D721Med (cell line): ENCODE measurements at regions not wholly inside any gene's neighbourhood (a gene's known extent, or its start where the extent isn't known, plus 50 kb on each side); places are given as distances from the start of the nearest gene placed in this dataset.
A peak's percentile ranks its signal among the peaks of the same experiment; 100 is the strongest.

ENCODE experiments used
- DNase-seq: peaks from one replicate; pipeline ENCODE4 v3.0.0; 2011; ENCODE audit warnings: low spot score; ENCODE audit not compliant: insufficient read length
- FAIRE-seq: peaks from 2 replicates; lab custom pipeline; 2011; peaks lifted over from hg19 to GRCh38; lab: Jason Lieb, UNC
- CTCF ChIP-seq: IDR thresholded peaks from 2 replicates; pipeline ENCODE4 v1.5.1; 2012; ENCODE audit warnings: mild to moderate bottlenecking, control low read depth; ENCODE audit not compliant: insufficient read depth; ENCODE audit errors: missing control alignments

DNA sequence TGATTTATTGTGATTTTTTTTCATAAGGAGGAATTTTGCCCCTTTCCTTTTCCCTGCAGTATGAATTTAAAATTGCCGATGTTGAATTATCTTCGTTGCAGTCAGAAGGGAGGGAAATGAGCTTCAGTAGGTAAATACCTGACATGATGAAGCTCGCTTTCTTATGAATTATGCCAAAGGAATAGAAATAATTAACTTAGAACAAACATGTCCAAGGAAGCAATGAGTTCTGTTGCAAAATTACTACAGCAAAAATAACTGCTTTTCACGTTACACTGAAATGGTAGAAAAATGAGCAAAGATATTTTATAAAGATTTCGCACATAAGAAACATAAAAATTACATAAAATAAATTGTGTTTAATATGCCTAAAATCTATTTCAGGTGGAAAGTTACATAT, 91.1 kb upstream of the ZNF804A start:
- TF ChIP-seq CTCF, result no peak
- no peak for DNase-seq
- FAIRE-seq, result peak; percentile 6

DNA sequence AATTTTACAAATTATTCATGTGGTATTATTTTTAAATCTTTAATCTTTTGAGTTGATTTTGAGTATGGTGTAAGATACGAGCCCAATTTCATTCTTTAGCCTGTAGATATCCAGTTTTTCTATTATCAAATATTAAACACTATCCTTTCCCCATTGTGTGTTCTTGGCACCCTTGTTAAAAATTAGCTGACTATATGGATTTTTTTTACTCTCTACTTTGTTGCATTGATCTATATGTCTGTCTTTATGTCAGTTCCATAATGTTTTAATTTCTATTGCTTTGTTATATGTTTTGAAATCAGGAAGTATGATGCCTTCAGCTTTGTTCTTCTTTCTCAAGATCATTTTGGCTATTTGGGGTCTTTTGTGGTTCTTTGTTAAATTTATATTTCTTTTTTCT, 80.9 kb upstream of the ZNF804A start:
- DNase-seq (no peak), FAIRE-seq (no peak)
- TF ChIP-seq CTCF, result no peak

- FAIRE-seq (peak; percentile 78), DNase-seq (no peak)
- no peak for TF ChIP-seq CTCF
Observed at GRCh38 chr2:184520441-184520840, 77.9 kb upstream of the ZNF804A start.

DNA sequence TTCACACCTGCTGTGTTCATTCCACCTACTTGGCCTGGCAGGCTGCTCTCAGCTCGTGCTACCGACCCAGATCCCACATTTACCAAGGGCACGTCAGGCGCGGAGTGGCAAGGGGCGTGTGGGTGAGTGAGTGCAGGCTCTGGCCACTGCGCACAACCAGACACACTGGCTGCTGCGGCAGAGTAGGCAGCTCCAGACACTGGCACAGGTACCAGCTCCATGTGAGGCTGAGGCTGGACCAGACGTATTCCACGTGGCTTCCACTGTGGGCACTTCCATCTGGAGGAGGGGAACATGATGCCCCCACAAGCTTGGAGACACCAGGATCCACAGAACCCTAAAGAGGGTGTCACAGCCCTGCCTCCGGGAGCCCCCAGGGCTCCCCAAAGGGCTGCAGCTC, 74.6 kb upstream of the ZNF804A start:
- no peak for TF ChIP-seq CTCF
- no peak for FAIRE-seq
- no peak for DNase-seq

DNA sequence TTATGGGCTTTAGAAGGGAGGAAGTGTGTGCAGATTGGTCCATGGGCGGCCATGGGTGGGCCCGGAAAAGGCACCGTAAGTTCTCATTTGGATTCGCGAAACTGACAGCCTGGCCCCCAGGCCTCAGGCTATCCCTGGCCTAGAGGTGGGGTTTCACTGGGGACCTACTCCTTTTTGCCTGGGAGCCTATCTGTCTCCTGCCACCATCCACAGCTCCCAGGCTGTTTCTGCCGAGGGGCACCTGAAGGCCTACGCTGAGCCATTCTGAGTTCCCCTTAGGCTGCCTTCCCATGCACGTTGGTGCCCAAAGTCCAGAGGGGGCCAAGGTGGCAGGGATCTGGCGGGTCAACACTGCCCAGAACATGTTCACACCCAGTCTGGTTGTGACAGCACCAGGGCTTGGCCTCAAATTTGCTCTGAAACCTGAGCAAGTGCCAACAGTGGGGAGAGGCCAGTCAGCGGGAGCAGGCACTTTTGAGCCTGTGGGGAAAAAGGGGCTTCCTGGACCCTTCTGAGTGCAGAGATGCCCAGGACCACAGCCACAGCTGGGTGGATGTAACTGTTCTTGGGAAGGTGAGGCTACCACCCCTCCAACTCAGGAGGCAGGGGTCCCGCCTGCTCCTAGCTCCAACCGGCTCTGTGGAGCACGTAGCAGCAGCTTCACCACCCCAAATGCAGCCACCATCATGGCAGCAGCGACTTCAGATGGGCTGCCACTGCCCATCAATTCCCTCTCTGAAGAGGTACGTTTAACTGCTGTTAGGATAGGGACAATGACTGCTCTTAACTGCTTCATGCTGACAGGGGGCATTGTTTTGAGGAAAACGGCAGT, 73.6 kb upstream of the ZNF804A start:
- FAIRE-seq, result no peak
- DNase-seq, result no peak
- TF ChIP-seq CTCF, result no peak

- FAIRE-seq (no peak), DNase-seq (no peak)
- TF ChIP-seq CTCF, result no peak
Observed at GRCh38 chr2:184527058-184527457, 71.3 kb upstream of the ZNF804A start.

DNA sequence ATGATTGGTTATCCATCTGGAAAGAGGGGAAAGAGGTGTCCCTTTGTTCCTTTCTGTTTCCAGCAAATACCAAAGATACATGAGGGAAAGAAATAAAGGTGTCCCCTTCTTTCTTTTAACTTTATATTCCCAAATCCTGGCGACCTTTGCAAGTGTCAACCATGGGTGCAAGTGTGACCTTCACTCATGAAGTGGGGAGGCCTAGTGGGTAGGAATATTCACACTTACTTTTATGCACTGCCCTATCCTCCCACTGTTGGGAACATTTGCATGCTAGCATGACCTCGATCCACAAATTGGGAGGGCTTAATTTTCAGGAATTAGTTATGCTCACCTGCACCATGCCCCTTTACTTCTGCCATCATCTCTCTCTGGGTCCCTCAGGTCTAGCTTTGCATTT, 70.2 kb upstream of the ZNF804A start:
- DNase-seq (no peak), FAIRE-seq (no peak)
- no peak for TF ChIP-seq CTCF
